Ectodermal cell (in vitro differentiated cells): ENCODE measurements at regions not wholly inside any gene's neighbourhood (a gene's known extent, or its start where the extent isn't known, plus 50 kb on each side); places are given as distances from the start of the nearest gene placed in this dataset.

Experiments used
- H3K27ac ChIP-seq: 2 replicates; pipeline ENCODE4 v1.7.0; 2013; ENCODE audit warnings: mild to moderate bottlenecking, low read depth, low read length; ENCODE audit not compliant: insufficient read depth, poor library complexity, severe bottlenecking
- H3K27me3 ChIP-seq: 2 replicates; pipeline ENCODE4 v1.7.0; 2013; ENCODE audit warnings: mild to moderate bottlenecking, low read length; ENCODE audit not compliant: insufficient read depth, control insufficient read depth, poor library complexity, severe bottlenecking
- H3K36me3 ChIP-seq: one replicate; pipeline ENCODE4 v1.7.0; 2013; ENCODE audit warnings: low read length; ENCODE audit not compliant: control insufficient read depth, insufficient read depth
- H3K4me1 ChIP-seq: one replicate; pipeline ENCODE4 v1.7.0; 2013; ENCODE audit warnings: low read length; ENCODE audit not compliant: control insufficient read depth, insufficient read depth
- H3K4me3 ChIP-seq: 2 replicates; pipeline ENCODE4 v1.7.0; 2013; ENCODE audit warnings: low read depth, low read length, control low read depth; ENCODE audit not compliant: insufficient read depth
- H3K9me3 ChIP-seq: 2 replicates; pipeline ENCODE4 v1.7.0; 2013; ENCODE audit warnings: mild to moderate bottlenecking, low read length, moderate library complexity; ENCODE audit not compliant: control insufficient read depth
- WGBS, 2 experiments: methylation state at CpG; one replicate each; pipeline ENCODE4 v1.1.7; 2013; ENCODE audit warnings: missing lambda C conversion rate in 2 of 2; 5-methylcytosine and 5-hydroxymethylcytosine counted together

DNA sequence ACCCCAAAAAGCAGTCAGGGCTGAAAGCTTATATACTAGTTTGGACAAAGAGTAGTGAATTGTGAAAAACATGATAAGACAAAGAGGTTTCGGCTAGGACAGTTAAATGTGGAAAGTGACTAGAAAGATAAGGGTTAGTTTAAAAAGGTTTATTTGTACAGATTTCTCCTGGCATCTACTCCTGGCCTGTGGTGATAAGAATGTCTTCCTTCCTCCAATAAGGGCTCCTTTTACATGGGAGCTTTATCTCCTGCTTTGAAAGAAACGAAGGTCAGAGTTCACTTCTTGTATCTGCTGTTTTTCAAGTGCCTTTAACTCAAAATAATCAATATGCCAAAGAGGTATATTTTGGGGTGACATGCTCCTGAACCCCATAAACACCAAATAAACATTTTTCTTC lies 776.1 kb upstream of the COX7C start:
- no peak overlapping the region for H3K27ac ChIP-seq
- H3K4me3 ChIP-seq = no peak overlapping the region
- H3K27me3 ChIP-seq = no peaks in the 10 kb centered on the region
- H3K9me3 ChIP-seq = no peaks in the 10 kb centered on the region
- no peaks in the 10 kb centered on the region for H3K4me1 ChIP-seq
- WGBS, 2 experiments = 89 to 94% methylated on average over 1 to 2 of the region's 2 CpGs
- no peaks in the 10 kb centered on the region for H3K36me3 ChIP-seq

DNA sequence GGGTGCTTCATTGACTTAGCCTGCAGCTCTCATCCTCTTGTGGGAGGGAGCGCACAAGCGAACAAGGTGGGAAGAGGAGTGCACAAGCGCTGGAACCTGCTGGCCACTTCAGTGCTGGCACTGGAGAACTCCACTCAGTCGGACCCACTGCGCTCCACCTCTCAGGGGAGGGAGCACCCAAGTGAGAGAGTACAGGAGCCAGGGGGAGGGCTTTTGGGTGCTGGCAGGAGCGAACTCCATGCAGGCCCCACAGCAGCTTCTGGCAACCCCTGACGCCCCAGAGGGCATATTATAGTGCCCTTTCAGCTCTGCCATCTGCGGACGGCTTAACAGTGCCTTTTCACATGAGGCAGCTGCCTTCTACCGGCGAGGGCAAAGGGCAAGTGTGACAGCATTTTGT lies 774.2 kb upstream of the COX7C start:
- 96% methylated on average over 11 of the region's 11 CpGs for WGBS, 2 experiments
- H3K36me3 ChIP-seq = no peaks in the 10 kb centered on the region

DNA sequence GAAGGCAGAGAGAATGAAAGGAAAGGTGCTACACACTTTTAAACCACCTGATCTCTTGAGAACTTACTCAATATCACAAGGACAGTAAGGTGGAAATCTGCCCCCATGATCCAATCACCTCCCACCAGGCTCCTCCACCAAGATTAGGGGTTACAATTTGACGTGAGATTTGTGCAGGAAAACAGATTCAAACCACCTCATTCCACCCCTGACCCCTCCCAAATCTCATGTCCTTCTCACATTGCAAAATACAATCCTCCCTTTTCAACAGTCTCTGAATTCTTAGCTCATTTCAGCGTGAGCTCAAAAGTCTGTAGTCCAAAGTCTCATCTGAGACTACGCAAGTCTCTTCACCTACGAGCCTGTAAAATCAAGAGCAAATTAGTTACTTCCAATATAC lies 768.3 kb upstream of the COX7C start:
- H3K4me3 ChIP-seq = no peak overlapping the region
- H3K27ac ChIP-seq = no peak overlapping the region
- H3K27me3 ChIP-seq = no peaks in the 10 kb centered on the region
- no peaks in the 10 kb centered on the region for H3K4me1 ChIP-seq
- no peaks in the 10 kb centered on the region for H3K9me3 ChIP-seq
- WGBS, 2 experiments = 93 to 97% methylated on average over 4 of the region's 4 CpGs
- no peaks in the 10 kb centered on the region for H3K36me3 ChIP-seq

More for the DNA sequence above, 774.2 kb upstream of the COX7C start:
- no peaks in the 10 kb centered on the region for H3K27me3 ChIP-seq
- no peaks in the 10 kb centered on the region for H3K4me1 ChIP-seq
- no peak overlapping the region for H3K4me3 ChIP-seq
- no peak overlapping the region for H3K27ac ChIP-seq
- no peaks in the 10 kb centered on the region for H3K9me3 ChIP-seq

DNA sequence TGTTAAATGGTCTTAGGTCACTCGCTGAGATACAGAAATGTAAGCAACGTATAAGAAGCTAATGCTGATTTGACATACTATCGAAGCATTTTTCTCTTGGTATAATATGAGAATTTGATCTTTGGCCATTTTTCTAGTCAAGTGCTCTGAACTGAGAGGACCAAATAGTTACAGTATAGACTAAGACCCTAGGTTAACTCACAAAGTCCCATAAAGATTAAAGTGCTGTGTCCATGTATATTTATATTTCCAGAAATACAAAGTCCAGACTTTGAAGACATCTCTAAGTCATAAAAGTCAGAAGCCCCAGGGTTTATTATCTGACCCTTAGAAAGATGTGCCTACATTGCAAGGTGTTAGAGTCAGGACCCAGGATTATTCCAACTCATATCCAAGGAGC lies 752.4 kb upstream of the COX7C start:
- H3K4me1 ChIP-seq = no peaks in the 10 kb centered on the region
- no peak overlapping the region for H3K4me3 ChIP-seq
- WGBS, 2 experiments = 96 to 99% methylated on average over 3 of the region's 3 CpGs
- H3K27ac ChIP-seq = no peak overlapping the region
- H3K27me3 ChIP-seq = no peaks in the 10 kb centered on the region
- no peaks in the 10 kb centered on the region for H3K36me3 ChIP-seq
- no peaks in the 10 kb centered on the region for H3K9me3 ChIP-seq

DNA sequence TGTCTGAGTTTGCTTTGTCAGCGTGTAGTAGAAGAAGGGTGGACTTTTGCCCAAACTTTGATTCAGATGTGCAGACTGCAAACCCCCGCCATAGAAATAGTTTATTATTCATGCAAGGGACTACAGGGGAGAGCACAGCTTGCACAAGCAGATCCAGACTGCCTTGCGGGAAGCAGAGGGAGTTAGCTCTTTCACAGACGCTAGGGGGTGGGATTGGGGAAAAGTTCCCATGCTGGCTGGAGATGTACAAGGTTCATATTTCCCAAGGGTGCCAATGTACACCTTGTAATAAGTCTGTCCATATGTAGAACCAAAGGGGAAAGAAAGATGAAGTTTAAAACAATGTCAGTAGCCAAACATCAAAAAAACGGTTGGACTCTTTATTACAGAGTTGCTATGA lies 749.7 kb upstream of the COX7C start:
- H3K9me3 ChIP-seq = no peaks in the 10 kb centered on the region
- no peaks in the 10 kb centered on the region for H3K36me3 ChIP-seq
- no peak overlapping the region for H3K27ac ChIP-seq
- 91 to 92% methylated on average over 4 of the region's 5 CpGs for WGBS, 2 experiments
- no peaks in the 10 kb centered on the region for H3K27me3 ChIP-seq
- H3K4me3 ChIP-seq = no peak overlapping the region
- no peaks in the 10 kb centered on the region for H3K4me1 ChIP-seq

DNA sequence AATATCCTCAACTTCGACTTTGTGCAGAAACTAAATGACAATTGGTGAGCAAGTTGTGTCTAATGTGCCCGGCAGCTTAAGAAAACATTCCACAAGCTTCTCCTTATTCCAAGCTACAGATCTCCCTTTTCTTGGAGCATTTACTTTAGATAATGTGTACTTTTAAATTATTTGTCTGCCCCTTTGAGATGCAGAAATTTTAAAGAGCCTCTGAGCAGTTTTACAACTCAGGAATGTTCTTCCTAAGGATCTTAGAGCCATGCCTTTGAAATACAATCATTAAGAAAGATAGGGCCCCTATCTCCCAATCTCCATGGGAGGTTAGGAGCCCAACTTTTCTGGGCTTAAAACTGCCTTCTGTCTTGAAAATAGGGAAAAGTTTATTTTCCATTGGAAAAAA lies 723.7 kb upstream of the COX7C start:
- WGBS, 2 experiments = 33 to 59% methylated on average over 1 to 2 of the region's 2 CpGs
- Histone ChIP-seq H3K36me3 (no peaks in the 10 kb centered on the region), H3K27ac (no peak overlapping the region), H3K9me3 (no peaks in the 10 kb centered on the region), H3K4me1 (peaks cover 5% of the 10 kb centered on the region), H3K4me3 (no peak overlapping the region), H3K27me3 (no peaks in the 10 kb centered on the region)

DNA sequence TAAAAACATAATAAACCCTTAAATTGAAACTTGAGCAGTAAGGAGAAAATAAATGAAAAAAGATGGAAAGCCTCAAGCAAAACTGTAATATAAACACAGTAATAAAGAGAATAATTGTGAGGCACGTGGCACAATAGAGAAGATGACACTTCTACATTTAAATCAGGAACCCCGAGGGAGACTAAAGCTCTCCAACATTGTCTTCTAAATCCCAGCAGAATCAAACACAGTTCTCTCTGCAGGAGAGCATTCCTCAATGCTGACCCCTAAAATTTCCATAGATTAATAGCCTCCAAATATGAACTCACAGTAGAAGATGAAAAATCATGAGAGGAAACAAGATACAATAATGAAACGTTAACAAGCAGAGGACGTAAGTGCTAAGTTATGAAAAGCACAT lies 721.2 kb upstream of the COX7C start:
- H3K27ac ChIP-seq = no peak overlapping the region
- 15 to 23% methylated on average over 2 of the region's 4 CpGs for WGBS, 2 experiments
- H3K9me3 ChIP-seq = no peaks in the 10 kb centered on the region
- H3K4me1 ChIP-seq = peaks cover 5% of the 10 kb centered on the region
- H3K4me3 ChIP-seq = no peak overlapping the region
- H3K27me3 ChIP-seq = no peaks in the 10 kb centered on the region
- H3K36me3 ChIP-seq = no peaks in the 10 kb centered on the region

DNA sequence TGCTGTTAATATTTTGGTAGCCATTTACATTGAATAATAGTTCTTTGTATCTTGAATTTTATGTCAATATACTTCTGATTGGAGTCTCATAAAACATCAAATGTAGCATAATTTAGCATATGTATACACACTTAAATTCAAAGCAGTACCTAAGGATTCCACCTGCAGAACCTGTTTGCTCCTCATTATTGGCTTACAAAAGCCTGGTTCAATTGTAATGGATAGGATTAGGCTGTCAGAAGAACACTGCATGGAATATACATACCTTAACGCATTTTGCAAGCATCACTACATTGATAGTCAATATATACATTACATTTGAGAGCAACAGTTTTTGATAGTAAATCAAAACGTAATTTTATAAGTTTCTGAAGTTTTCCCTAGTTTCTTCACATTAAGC lies 711.3 kb upstream of the COX7C start:
- no peaks in the 10 kb centered on the region for H3K27me3 ChIP-seq
- WGBS, 2 experiments = 100% methylated on average over 1 of the region's 2 CpGs; no CpG with 5 or more reads in 1 of the 2 experiments
- no peaks in the 10 kb centered on the region for H3K36me3 ChIP-seq
- no peak overlapping the region for H3K4me3 ChIP-seq
- no peak overlapping the region for H3K27ac ChIP-seq
- H3K4me1 ChIP-seq = no peaks in the 10 kb centered on the region
- H3K9me3 ChIP-seq = no peaks in the 10 kb centered on the region

DNA sequence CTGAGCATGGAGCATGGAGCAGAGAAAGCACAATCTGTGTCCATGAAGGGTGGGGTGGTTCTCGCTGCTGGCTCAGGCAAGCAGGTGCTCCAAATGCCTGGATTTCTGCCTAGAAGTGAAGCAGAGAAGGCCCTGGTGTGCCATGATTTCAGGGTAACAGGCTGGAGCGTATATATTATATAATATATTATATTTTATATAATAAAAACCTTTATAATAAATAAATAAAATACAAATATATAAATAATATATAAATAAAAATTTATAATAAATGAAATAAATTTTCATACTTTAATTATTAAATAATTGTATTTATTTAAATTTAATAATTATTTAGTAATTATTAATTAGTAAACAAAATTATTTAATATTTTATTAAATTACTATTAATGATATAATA lies 707.4 kb upstream of the COX7C start:
- H3K27ac ChIP-seq = no peak overlapping the region
- no peaks in the 10 kb centered on the region for H3K4me1 ChIP-seq
- no peak overlapping the region for H3K4me3 ChIP-seq
- H3K27me3 ChIP-seq = no peaks in the 10 kb centered on the region
- H3K36me3 ChIP-seq = no peaks in the 10 kb centered on the region
- 95 to 100% methylated on average over 1 of the region's 2 CpGs for WGBS, 2 experiments
- H3K9me3 ChIP-seq = no peaks in the 10 kb centered on the region

DNA sequence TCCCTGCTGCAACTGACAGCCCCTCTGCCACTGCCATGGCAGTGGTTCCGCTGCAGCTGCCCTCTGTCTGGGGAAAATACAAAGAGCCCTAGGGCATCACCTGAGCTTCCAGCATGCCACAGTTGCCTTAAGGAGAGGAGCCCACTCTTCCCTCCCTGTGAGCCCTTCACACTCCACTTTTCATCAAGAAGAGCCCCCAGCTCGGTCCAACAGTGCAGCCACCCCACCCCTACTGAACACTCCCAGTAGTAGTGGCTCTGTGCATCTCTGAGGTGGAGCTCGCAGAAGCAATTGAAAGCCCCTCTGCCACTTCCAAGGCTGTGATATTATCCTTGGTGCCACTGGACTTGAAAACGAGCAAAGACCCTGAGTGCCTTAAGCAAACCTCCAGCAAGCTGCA lies 696.8 kb upstream of the COX7C start:
- no peak overlapping the region for H3K4me3 ChIP-seq
- H3K9me3 ChIP-seq = no peaks in the 10 kb centered on the region
- no peaks in the 10 kb centered on the region for H3K4me1 ChIP-seq
- 93 to 96% methylated on average over 4 of the region's 4 CpGs for WGBS, 2 experiments
- no peaks in the 10 kb centered on the region for H3K27me3 ChIP-seq
- H3K36me3 ChIP-seq = no peaks in the 10 kb centered on the region
- no peak overlapping the region for H3K27ac ChIP-seq

DNA sequence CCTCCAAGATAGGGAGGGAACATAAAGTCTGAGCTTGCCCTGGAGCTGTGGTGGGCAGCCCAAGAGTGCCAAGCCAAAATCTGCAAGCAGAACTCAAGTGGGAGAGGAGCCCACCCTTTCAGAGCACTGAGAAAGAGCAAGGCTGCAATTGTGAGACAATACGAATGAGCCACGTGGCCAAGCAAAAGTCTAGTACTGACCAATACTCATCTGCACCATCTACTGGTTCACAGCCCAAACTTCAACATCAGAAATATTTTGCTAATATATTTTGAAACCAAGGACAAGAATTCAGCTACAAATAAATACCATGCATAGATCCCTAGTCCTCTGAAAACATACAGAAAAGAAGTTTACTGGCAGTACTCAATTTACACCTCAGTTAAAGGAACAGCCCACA lies 696.2 kb upstream of the COX7C start:
- Histone ChIP-seq H3K4me3 (no peak overlapping the region), H3K27ac (no peak overlapping the region), H3K4me1 (no peaks in the 10 kb centered on the region), H3K36me3 (no peaks in the 10 kb centered on the region), H3K9me3 (peaks cover under 1% of the 10 kb centered on the region), H3K27me3 (no peaks in the 10 kb centered on the region)
- WGBS, 2 experiments = 73 to 85% methylated on average over 2 of the region's 2 CpGs
